Mesothelial cell of epicardium (in vitro differentiated cells): ENCODE measurements at regions not wholly inside any gene's neighbourhood (a gene's known extent, or its start where the extent isn't known, plus 50 kb on each side); places are given as distances from the start of the nearest gene placed in this dataset.

ENCODE experiments used
- DNase-seq, 2 experiments: peaks; one replicate each; pipeline ENCODE4 v3.0.0; 2021; ENCODE audit warnings: low spot score in 2 of 2; ENCODE audit not compliant: unreplicated experiment in 2 of 2
- H3K27ac Mint-ChIP-seq: 2 replicates; pipeline ENCODE4 v1.8.0; 2021; ENCODE audit warnings: mixed read lengths
- H3K27me3 Mint-ChIP-seq: 2 replicates; pipeline ENCODE4 v1.8.0; 2021; ENCODE audit warnings: low read depth, mixed read lengths
- H3K36me3 Mint-ChIP-seq: 2 replicates; pipeline ENCODE4 v1.8.0; 2021; ENCODE audit warnings: mixed read lengths
- H3K4me1 Mint-ChIP-seq: 2 replicates; pipeline ENCODE4 v1.8.0; 2021; ENCODE audit warnings: mixed read lengths
- H3K4me3 Mint-ChIP-seq: 2 replicates; pipeline ENCODE4 v1.8.0; 2021; ENCODE audit warnings: mild to moderate bottlenecking, moderate library complexity, mixed read lengths
- H3K9me3 Mint-ChIP-seq: 2 replicates; pipeline ENCODE4 v1.8.0; 2021; ENCODE audit warnings: mixed read lengths
- CTCF ChIP-seq: fragments of 200-600 bp; sonication (generic); IDR thresholded peaks from one replicate; pipeline ENCODE4 v1.5.0; 2021; ENCODE audit warnings: antibody characterized with exemption; ENCODE audit not compliant: unreplicated experiment

- Mint-ChIP-seq H3K27ac (no peak overlapping the region), H3K27me3 (no peaks in the 10 kb centered on the region), H3K9me3 (peaks cover 32% of the 10 kb centered on the region), H3K4me1 (peaks cover 5% of the 10 kb centered on the region), H3K36me3 (no peaks in the 10 kb centered on the region), H3K4me3 (no peak overlapping the region)
- no peak for TF ChIP-seq CTCF
- DNase-seq = no peak
These were observed 217.6 kb downstream of the PRR32 start for GRCh38 chrX:127037159-127037558.

GRCh38 chrX:127038065-127038464 lies 218.5 kb downstream of the PRR32 start:
- no peak for DNase-seq
- Mint-ChIP-seq H3K27me3 (no peaks in the 10 kb centered on the region), H3K27ac (no peak overlapping the region), H3K36me3 (no peaks in the 10 kb centered on the region), H3K4me3 (no peak overlapping the region), H3K9me3 (peaks cover 33% of the 10 kb centered on the region), H3K4me1 (peaks cover 5% of the 10 kb centered on the region)
- TF ChIP-seq CTCF = peak; percentile 40

- Mint-ChIP-seq H3K27ac (no peak overlapping the region), H3K27me3 (no peaks in the 10 kb centered on the region), H3K4me3 (no peak overlapping the region), H3K36me3 (no peaks in the 10 kb centered on the region), H3K9me3 (peaks cover 39% of the 10 kb centered on the region), H3K4me1 (no peaks in the 10 kb centered on the region)
- no peak for TF ChIP-seq CTCF
- no peak for DNase-seq
These were observed 238.5 kb downstream of the PRR32 start for GRCh38 chrX:127057891-127058619.

GRCh38 chrX:127085939-127086338 lies 266.4 kb downstream of the PRR32 start:
- Mint-ChIP-seq H3K36me3 (no peaks in the 10 kb centered on the region), H3K27ac (no peak overlapping the region), H3K9me3 (peaks cover 17% of the 10 kb centered on the region), H3K4me3 (no peak overlapping the region), H3K4me1 (no peaks in the 10 kb centered on the region), H3K27me3 (no peaks in the 10 kb centered on the region)
- DNase-seq = no peak
- TF ChIP-seq CTCF = no peak

GRCh38 chrX:127112726-127113125 lies 293.2 kb downstream of the PRR32 start:
- Mint-ChIP-seq H3K27ac (no peak overlapping the region), H3K9me3 (peaks cover 44% of the 10 kb centered on the region), H3K27me3 (no peaks in the 10 kb centered on the region), H3K4me3 (no peak overlapping the region), H3K36me3 (peaks cover 2% of the 10 kb centered on the region), H3K4me1 (peaks cover 5% of the 10 kb centered on the region)
- no peak for DNase-seq
- no peak for TF ChIP-seq CTCF
